PC-9 (cell line): ENCODE measurements at regions not wholly inside any gene's neighbourhood (a gene's known extent, or its start where the extent isn't known, plus 50 kb on each side); places are given as distances from the start of the nearest gene placed in this dataset.
A peak's percentile ranks its signal among the peaks of the same experiment; 100 is the strongest.

Experiments used
- BruUV-seq: library from RNA; stranded (reverse); fragments of 400-500 nt; replicated peaks from 2 replicates; lab custom pipeline; 2021; lab: Mats Ljungman, UMichigan
- CTCF ChIA-PET: fragments of 300-600 bp; sonication (Branson Sonifier 250); formaldehyde crosslinking; loops from one replicate; lab custom pipeline; 2022; ENCODE audit warnings: antibody characterized with exemption; lab: Charles Lee
- POLR2A ChIA-PET: fragments of 300-600 bp; sonication (Branson Sonifier 250); formaldehyde crosslinking; loops from one replicate; lab custom pipeline; 2022; ENCODE audit warnings: antibody characterized with exemption; ENCODE audit not compliant: unreplicated experiment; lab: Charles Lee
- DNase-seq, 2 experiments: peaks; one replicate each; pipeline versions ENCODE4 v3.0.0 to v3.0.0-alpha.2; 2015 to 2022; ENCODE audit warnings: mixed read lengths in 1 of 2
- H2AFZ ChIP-seq: fragments of 200-600 bp; sonication (generic); 2 replicates; pipeline ENCODE4 v1.8.1; 2017; ENCODE audit warnings: antibody characterized with exemption
- H3F3A ChIP-seq: fragments of 200-600 bp; sonication (generic); 2 replicates; pipeline ENCODE4 v1.8.1; 2017; ENCODE audit warnings: antibody characterized with exemption, mild to moderate bottlenecking, low read depth; ENCODE audit not compliant: insufficient read depth
- H3K27ac ChIP-seq: fragments of 200-600 bp; sonication (generic); 2 replicates; pipeline ENCODE4 v1.6.1; 2016; ENCODE audit warnings: mixed run types
- H3K27me3 ChIP-seq: fragments of 200-600 bp; sonication (generic); 2 replicates; pipeline ENCODE4 v1.6.1; 2016; ENCODE audit warnings: low read depth, mixed run types; ENCODE audit not compliant: insufficient read depth
- H3K36me3 ChIP-seq: fragments of 200-600 bp; sonication (generic); 2 replicates; pipeline ENCODE4 v1.6.1; 2016; ENCODE audit warnings: low read depth, mixed run types
- H3K4me1 ChIP-seq: fragments of 200-600 bp; sonication (generic); replicated peaks from 2 replicates; pipeline ENCODE4 v1.6.1; 2016; ENCODE audit warnings: mixed run types; ENCODE audit not compliant: insufficient read depth
- H3K4me2 ChIP-seq: fragments of 200-600 bp; sonication (generic); 2 replicates; pipeline ENCODE4 v1.6.1; 2017; ENCODE audit warnings: mixed run types
- H3K4me3 ChIP-seq: fragments of 200-600 bp; sonication (generic); 2 replicates; pipeline ENCODE4 v1.6.1; 2016; ENCODE audit warnings: mixed run types
- H3K79me2 ChIP-seq: fragments of 200-600 bp; sonication (generic); 2 replicates; pipeline ENCODE4 v1.6.1; 2017; ENCODE audit warnings: low read depth, mixed run types
- H3K9me2 ChIP-seq: fragments of 200-600 bp; sonication (generic); 2 replicates; pipeline ENCODE4 v1.8.1; 2017; ENCODE audit warnings: mild to moderate bottlenecking; ENCODE audit not compliant: insufficient read depth
- H3K9me3 ChIP-seq: fragments of 200-600 bp; sonication (generic); 2 replicates; pipeline ENCODE4 v1.8.1; 2016; ENCODE audit warnings: low read depth; ENCODE audit not compliant: insufficient read depth
- H4K20me1 ChIP-seq: fragments of 200-600 bp; sonication (generic); 2 replicates; pipeline ENCODE4 v1.8.1; 2017; ENCODE audit not compliant: insufficient read depth
- EZH2 ChIP-seq: fragments of 200-600 bp; sonication (generic); IDR thresholded peaks from 2 replicates; pipeline ENCODE4 v1.8.0; 2017; ENCODE audit warnings: antibody characterized with exemption, low read depth
- intact Hi-C: fragments of 100-400 bp; cut with micrococcal nuclease; formaldehyde crosslinking; loops from one replicate; pipeline ENCODE4 v1.10.0; 2022; ENCODE audit not compliant: unreplicated experiment
- TF ChIP-seq, protein P1 (sequence below): fragments of 200-600 bp; sonication (generic); conservative IDR thresholded peaks from 2 replicates; pipeline ENCODE4 v1.6.1; 2017; ENCODE audit warnings: mixed run types, antibody characterized with exemption, mild to moderate bottlenecking, moderate library complexity

DNA sequence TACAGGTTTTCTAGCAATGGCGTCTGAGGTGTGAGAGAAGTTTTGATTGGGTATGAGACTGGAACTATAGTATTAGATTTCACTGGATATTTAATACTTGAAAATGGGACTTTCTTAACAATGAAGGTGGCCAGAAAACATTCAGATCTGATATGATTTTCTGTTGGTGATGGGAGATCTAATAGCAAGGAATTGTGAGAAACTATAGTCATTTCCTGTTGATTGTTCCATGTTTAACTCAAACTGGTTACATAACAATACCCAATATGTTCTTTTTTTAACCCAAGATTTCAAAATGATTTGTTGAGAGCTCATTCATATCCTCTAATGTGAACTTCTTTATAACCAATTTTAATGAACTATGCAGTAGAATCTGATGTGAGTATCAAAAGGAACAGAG, 793.2 kb upstream of the RGMB start:
- Histone ChIP-seq H4K20me1 (no peaks in the 10 kb centered on the region), H3K9me2 (no peaks in the 10 kb centered on the region), H3K4me2 (no peak overlapping the region), H3K27me3 (no peaks in the 10 kb centered on the region), H3K9me3 (no peaks in the 10 kb centered on the region), H3K27ac (no peak overlapping the region), H3K4me3 (no peak overlapping the region), H2AFZ (no peak overlapping the region), H3K36me3 (no peaks in the 10 kb centered on the region), H3F3A (no peaks in the 10 kb centered on the region), H3K4me1 (no peaks in the 10 kb centered on the region), H3K79me2 (no peaks in the 10 kb centered on the region)
- DNase-seq = no peak
- CTCF ChIA-PET = no interaction called here
- intact Hi-C loops = no loop called here
- no peak for TF ChIP-seq EZH2
- TF ChIP-seq, protein P1, sequence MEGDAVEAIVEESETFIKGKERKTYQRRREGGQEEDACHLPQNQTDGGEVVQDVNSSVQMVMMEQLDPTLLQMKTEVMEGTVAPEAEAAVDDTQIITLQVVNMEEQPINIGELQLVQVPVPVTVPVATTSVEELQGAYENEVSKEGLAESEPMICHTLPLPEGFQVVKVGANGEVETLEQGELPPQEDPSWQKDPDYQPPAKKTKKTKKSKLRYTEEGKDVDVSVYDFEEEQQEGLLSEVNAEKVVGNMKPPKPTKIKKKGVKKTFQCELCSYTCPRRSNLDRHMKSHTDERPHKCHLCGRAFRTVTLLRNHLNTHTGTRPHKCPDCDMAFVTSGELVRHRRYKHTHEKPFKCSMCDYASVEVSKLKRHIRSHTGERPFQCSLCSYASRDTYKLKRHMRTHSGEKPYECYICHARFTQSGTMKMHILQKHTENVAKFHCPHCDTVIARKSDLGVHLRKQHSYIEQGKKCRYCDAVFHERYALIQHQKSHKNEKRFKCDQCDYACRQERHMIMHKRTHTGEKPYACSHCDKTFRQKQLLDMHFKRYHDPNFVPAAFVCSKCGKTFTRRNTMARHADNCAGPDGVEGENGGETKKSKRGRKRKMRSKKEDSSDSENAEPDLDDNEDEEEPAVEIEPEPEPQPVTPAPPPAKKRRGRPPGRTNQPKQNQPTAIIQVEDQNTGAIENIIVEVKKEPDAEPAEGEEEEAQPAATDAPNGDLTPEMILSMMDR = no peak
- POLR2A ChIA-PET = no interaction called here
- BruUV-seq = no TSS peak

DNA sequence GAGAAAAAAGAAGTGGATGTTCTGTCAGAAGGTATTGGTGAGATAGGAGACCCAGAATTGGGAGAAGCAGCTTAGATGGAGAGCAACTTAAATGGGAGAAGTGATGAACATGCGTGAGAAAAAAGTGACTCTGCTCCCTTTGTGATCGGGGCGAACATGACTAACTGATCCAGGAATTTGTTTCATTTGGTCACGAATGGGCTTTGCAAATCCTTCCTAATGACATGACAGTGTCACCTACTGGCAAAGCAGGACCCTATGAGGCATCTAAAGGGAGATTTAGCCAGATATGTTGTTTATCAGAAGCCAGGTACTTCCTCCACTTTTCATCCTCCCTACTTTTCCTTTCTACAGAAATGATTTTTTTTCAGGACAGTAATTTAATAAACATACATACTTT, 787.4 kb upstream of the RGMB start:
- Histone ChIP-seq H3K79me2 (no peaks in the 10 kb centered on the region), H2AFZ (no peak overlapping the region), H3K36me3 (no peaks in the 10 kb centered on the region), H3K27me3 (no peaks in the 10 kb centered on the region), H3K4me2 (no peak overlapping the region), H3K4me3 (no peak overlapping the region), H3K9me2 (no peaks in the 10 kb centered on the region), H3K9me3 (no peaks in the 10 kb centered on the region), H3F3A (no peaks in the 10 kb centered on the region), H3K27ac (no peak overlapping the region), H4K20me1 (no peaks in the 10 kb centered on the region), H3K4me1 (no peaks in the 10 kb centered on the region)
- DNase-seq = peak in 1 of 2 experiments; percentile 9
- BruUV-seq = no TSS peak
- POLR2A ChIA-PET = no interaction called here
- CTCF ChIA-PET = interaction anchor here (0.6 to 1.0 kb wide), 3 partner anchors 452 to 1502 kb away, joined by 3 to 8 read pairs (median 4); no protein-coding TSS in a partner anchor
- no peak for TF ChIP-seq EZH2
- TF ChIP-seq, protein P1 = no peak; the same call in 1 of the 2 replicates
- intact Hi-C loops = no loop called here

DNA sequence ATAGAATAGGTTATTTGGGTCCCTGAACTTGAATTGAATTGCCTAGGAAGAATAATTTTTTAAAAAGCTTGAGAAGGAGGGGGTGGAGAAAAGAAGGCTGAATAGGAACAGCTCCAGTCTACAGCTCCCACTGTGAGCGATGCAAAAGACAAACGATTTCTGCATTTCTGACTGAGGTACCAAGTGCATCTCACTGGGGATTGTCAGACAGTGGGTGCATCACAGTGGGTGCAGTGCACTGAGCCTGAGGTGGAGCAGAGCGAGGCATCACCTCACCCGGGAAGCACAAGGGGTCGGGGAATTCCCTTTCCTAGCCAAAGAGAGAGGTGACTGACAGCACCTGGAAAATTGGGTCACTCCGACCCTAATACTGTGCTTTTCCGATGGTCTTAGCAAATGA, 782.2 kb upstream of the RGMB start:
- H3K36me3 ChIP-seq = no peaks in the 10 kb centered on the region
- no peaks in the 10 kb centered on the region for H3K79me2 ChIP-seq
- no peaks in the 10 kb centered on the region for H3K27me3 ChIP-seq
- H3K9me3 ChIP-seq = no peaks in the 10 kb centered on the region
- no peaks in the 10 kb centered on the region for H3F3A ChIP-seq
- no peaks in the 10 kb centered on the region for H4K20me1 ChIP-seq
- no peak overlapping the region for H3K4me2 ChIP-seq
- POLR2A ChIA-PET = no interaction called here
- no peaks in the 10 kb centered on the region for H3K4me1 ChIP-seq
- no peak for TF ChIP-seq EZH2
- TF ChIP-seq, protein P1 = no peak
- CTCF ChIA-PET = no interaction called here
- no peak for DNase-seq
- H3K4me3 ChIP-seq = no peak overlapping the region
- intact Hi-C loops = no loop called here
- no TSS peak for BruUV-seq
- H3K9me2 ChIP-seq = no peaks in the 10 kb centered on the region
- no peak overlapping the region for H2AFZ ChIP-seq
- H3K27ac ChIP-seq = no peak overlapping the region
